ENCODE measurements at regions not wholly inside any gene's neighbourhood (a gene's known extent, or its start where the extent isn't known, plus 50 kb on each side); places are given as distances from the start of the nearest gene placed in this dataset.
A peak's percentile ranks its signal among the peaks of the same experiment; 100 is the strongest.

GRCh38 chr10:55822096-55822495 lies 539.0 kb downstream of the ZWINT start:
- H3K9me3 Mint-ChIP-seq (ENCODE audit: unreplicated experiment) = peaks cover 3% of the 10 kb centered on the region
- H3K4me1 Mint-ChIP-seq (ENCODE audit: low read depth, unreplicated experiment) = peaks cover 2% of the 10 kb centered on the region
- H2AFZ ChIP-seq (ENCODE audit: low read depth, low read length) = no peak overlapping the region
- H3K36me3 Mint-ChIP-seq (ENCODE audit: low read depth, unreplicated experiment) = no peaks in the 10 kb centered on the region
- no peak overlapping the region for H3K9ac ChIP-seq (ENCODE audit: low read length)
- no peaks in the 10 kb centered on the region for H3K27me3 Mint-ChIP-seq (ENCODE audit: low read depth, unreplicated experiment)
- no peaks in the 10 kb centered on the region for H3K27me3 ChIP-seq (ENCODE audit: insufficient read depth, low read length)
- H3K79me2 ChIP-seq (ENCODE audit: insufficient read depth, low read length) = no peaks in the 10 kb centered on the region
- no peaks in the 10 kb centered on the region for H3K9me3 ChIP-seq (ENCODE audit: insufficient read depth, low read depth, low read length)
- no peaks in the 10 kb centered on the region for H3K36me3 ChIP-seq (ENCODE audit: insufficient read depth, low read length)
- FAIRE-seq = no peak
- no peak overlapping the region for H3K27ac Mint-ChIP-seq (ENCODE audit: unreplicated experiment)
- H3K4me1 ChIP-seq (ENCODE audit: insufficient read depth, low read length) = no peaks in the 10 kb centered on the region
- no peak overlapping the region for H3K4me3 Mint-ChIP-seq (ENCODE audit: unreplicated experiment)
- H4K20me1 ChIP-seq (ENCODE audit: insufficient read depth, low read length) = no peaks in the 10 kb centered on the region
- H3K27ac ChIP-seq (ENCODE audit: low read depth, low read length) = no peak overlapping the region
- TF ChIP-seq EZH2 (IDR thresholded peaks at IDR 0.05; ENCODE audit: insufficient read depth, low read length) = no peak
- no peak for TF ChIP-seq CTCF (IDR thresholded peaks at IDR 0.05; ENCODE audit: insufficient read depth, low read depth, low read length)
- no peak overlapping the region for H3K4me3 ChIP-seq (ENCODE audit: insufficient read depth, low read depth, low read length)
- no peak for DNase-seq (ENCODE audit: low read depth)
- no peak overlapping the region for H3K4me2 ChIP-seq (ENCODE audit: low read length)

GRCh38 chr10:55820478-55820877 lies 540.6 kb downstream of the ZWINT start:
- FAIRE-seq = no peak
- DNase-seq (ENCODE audit: low read depth) = no peak
- H3K9me3 Mint-ChIP-seq (ENCODE audit: unreplicated experiment) = peaks cover 5% of the 10 kb centered on the region
- Histone ChIP-seq H3K4me1 (ENCODE audit: insufficient read depth, low read length) (no peaks in the 10 kb centered on the region), H3K36me3 (ENCODE audit: insufficient read depth, low read length) (no peaks in the 10 kb centered on the region), H3K27ac (ENCODE audit: low read depth, low read length) (no peak overlapping the region), H4K20me1 (ENCODE audit: insufficient read depth, low read length) (no peaks in the 10 kb centered on the region), H3K79me2 (ENCODE audit: insufficient read depth, low read length) (no peaks in the 10 kb centered on the region), H3K9ac (ENCODE audit: low read length) (no peak overlapping the region), H3K27me3 (ENCODE audit: insufficient read depth, low read length) (no peaks in the 10 kb centered on the region), H3K4me2 (ENCODE audit: low read length) (no peak overlapping the region), H3K9me3 (ENCODE audit: insufficient read depth, low read depth, low read length) (no peaks in the 10 kb centered on the region), H2AFZ (ENCODE audit: low read depth, low read length) (no peak overlapping the region), H3K4me3 (ENCODE audit: insufficient read depth, low read depth, low read length) (no peak overlapping the region)
- H3K36me3 Mint-ChIP-seq (ENCODE audit: low read depth, unreplicated experiment) = no peaks in the 10 kb centered on the region
- H3K27ac Mint-ChIP-seq (ENCODE audit: unreplicated experiment) = peak overlapping the region; percentile 10
- peaks cover 2% of the 10 kb centered on the region for H3K4me1 Mint-ChIP-seq (ENCODE audit: low read depth, unreplicated experiment)
- TF ChIP-seq CTCF (IDR thresholded peaks at IDR 0.05; ENCODE audit: insufficient read depth, low read depth, low read length) (no peak), EZH2 (IDR thresholded peaks at IDR 0.05; ENCODE audit: insufficient read depth, low read length) (no peak)
- no peaks in the 10 kb centered on the region for H3K27me3 Mint-ChIP-seq (ENCODE audit: low read depth, unreplicated experiment)
- no peak overlapping the region for H3K4me3 Mint-ChIP-seq (ENCODE audit: unreplicated experiment)

- H3K4me3 ChIP-seq (ENCODE audit: insufficient read depth, low read depth, low read length) = no peak overlapping the region
- no peak overlapping the region for H3K27ac Mint-ChIP-seq (ENCODE audit: unreplicated experiment)
These were observed 541.0 kb downstream of the ZWINT start for GRCh38 chr10:55820071-55820470.

More at GRCh38 chr10:55820071-55820470, 541.0 kb downstream of the ZWINT start:
- Mint-ChIP-seq H3K9me3 (ENCODE audit: unreplicated experiment) (peaks cover 5% of the 10 kb centered on the region), H3K27me3 (ENCODE audit: low read depth, unreplicated experiment) (no peaks in the 10 kb centered on the region), H3K4me1 (ENCODE audit: low read depth, unreplicated experiment) (peaks cover 2% of the 10 kb centered on the region), H3K4me3 (ENCODE audit: unreplicated experiment) (no peak overlapping the region), H3K36me3 (ENCODE audit: low read depth, unreplicated experiment) (no peaks in the 10 kb centered on the region)
- H3K9ac ChIP-seq (ENCODE audit: low read length) = no peak overlapping the region
- TF ChIP-seq CTCF (IDR thresholded peaks at IDR 0.05; ENCODE audit: insufficient read depth, low read depth, low read length) (no peak), EZH2 (IDR thresholded peaks at IDR 0.05; ENCODE audit: insufficient read depth, low read length) (no peak)
- no peaks in the 10 kb centered on the region for H3K36me3 ChIP-seq (ENCODE audit: insufficient read depth, low read length)
- no peak for FAIRE-seq
- H4K20me1 ChIP-seq (ENCODE audit: insufficient read depth, low read length) = no peaks in the 10 kb centered on the region
- no peak overlapping the region for H2AFZ ChIP-seq (ENCODE audit: low read depth, low read length)
- no peak for DNase-seq (ENCODE audit: low read depth)
- no peaks in the 10 kb centered on the region for H3K79me2 ChIP-seq (ENCODE audit: insufficient read depth, low read length)
- no peaks in the 10 kb centered on the region for H3K4me1 ChIP-seq (ENCODE audit: insufficient read depth, low read length)
- H3K27ac ChIP-seq (ENCODE audit: low read depth, low read length) = no peak overlapping the region
- H3K9me3 ChIP-seq (ENCODE audit: insufficient read depth, low read depth, low read length) = no peaks in the 10 kb centered on the region
- no peak overlapping the region for H3K4me2 ChIP-seq (ENCODE audit: low read length)
- no peaks in the 10 kb centered on the region for H3K27me3 ChIP-seq (ENCODE audit: insufficient read depth, low read length)

All from astrocyte (in vitro differentiated cells and primary cell).